Common myeloid progenitor, CD34-positive (primary cell): ENCODE measurements at regions not wholly inside any gene's neighbourhood (a gene's known extent, or its start where the extent isn't known, plus 50 kb on each side); places are given as distances from the start of the nearest gene placed in this dataset.
"Not testable (repeated sequence)": the region's sequence is repeated elsewhere in the genome, so short reads cannot be mapped to it uniquely, and the experiment has no call there.

Source experiments
- CTCF ChIA-PET: fragments of 350-600 bp; sonication (Branson Sonifier 250); formaldehyde crosslinking; loops from one replicate; lab custom pipeline; 2021; ENCODE audit warnings: antibody characterized with exemption; lab: Charles Lee
- POLR2A ChIA-PET: fragments of 350-600 bp; sonication (Branson Sonifier 250); formaldehyde crosslinking; loops from one replicate; lab custom pipeline; 2021; ENCODE audit warnings: antibody characterized with exemption; lab: Charles Lee
- DNase-seq, 3 donors: peaks; one replicate each; pipeline versions ENCODE4 v3.0.0 to v3.0.0-alpha.2; 2013
- H3K27ac ChIP-seq, 2 experiments: 1 replicate in 1 of 2; 2 replicates in 1 of 2; pipeline ENCODE4 v1.7.0; 2013; ENCODE audit warnings: inconsistent platforms in 2 of 2, low read length in 2 of 2, mild to moderate bottlenecking in 2 of 2, low read depth in 1 of 2, moderate library complexity in 1 of 2; ENCODE audit not compliant: severe bottlenecking in 2 of 2, insufficient read depth in 1 of 2, poor library complexity in 1 of 2
- H3K27me3 ChIP-seq, 5 experiments: replicated peaks in 2 of 5; 1 replicate in 3 of 5; 2 replicates in 2 of 5; pipeline versions ENCODE4 v1.6.1 to v1.7.0; 2013; ENCODE audit warnings: low read length in 4 of 5, mild to moderate bottlenecking in 2 of 5, moderate library complexity in 2 of 5, inconsistent platforms in 1 of 5; ENCODE audit not compliant: insufficient read depth in 5 of 5, control insufficient read depth in 4 of 5
- H3K36me3 ChIP-seq, 4 experiments: 1 replicate in 2 of 4; 2 replicates in 2 of 4; pipeline versions ENCODE4 v1.6.1 to v1.7.0; 2013; ENCODE audit warnings: low read length in 3 of 4, control low read depth in 1 of 4, mild to moderate bottlenecking in 1 of 4; ENCODE audit not compliant: control insufficient read depth in 4 of 4, insufficient read depth in 4 of 4
- H3K4me1 ChIP-seq, 4 experiments: 1 replicate in 3 of 4; 2 replicates in 1 of 4; pipeline versions ENCODE4 v1.6.1 to v1.7.1; 2013; ENCODE audit warnings: low read length in 3 of 4, mild to moderate bottlenecking in 3 of 4, control low read depth in 1 of 4, inconsistent platforms in 1 of 4, moderate library complexity in 1 of 4; ENCODE audit not compliant: control insufficient read depth in 4 of 4, insufficient read depth in 4 of 4; ENCODE audit errors: control extremely low read depth in 1 of 4
- H3K4me3 ChIP-seq, 7 experiments: 1 replicate in 4 of 7; 2 replicates in 3 of 7; pipeline versions ENCODE4 v1.5.1 to v1.7.0; 2013; ENCODE audit warnings: mild to moderate bottlenecking in 7 of 7, low read length in 6 of 7, moderate library complexity in 6 of 7, inconsistent platforms in 2 of 7, low read depth in 2 of 7, control low read depth in 1 of 7; ENCODE audit not compliant: insufficient read depth in 4 of 7, control insufficient read depth in 1 of 7; ENCODE audit errors: extremely low read depth in 1 of 7
- H3K9me3 ChIP-seq, 5 experiments: 1 replicate in 4 of 5; 2 replicates in 1 of 5; pipeline versions ENCODE4 v1.6.1 to v1.7.1; 2013; ENCODE audit warnings: low read length in 4 of 5, mild to moderate bottlenecking in 2 of 5, inconsistent platforms in 1 of 5, low read depth in 1 of 5, moderate library complexity in 1 of 5; ENCODE audit not compliant: control insufficient read depth in 4 of 5, insufficient read depth in 2 of 5; ENCODE audit errors: control extremely low read depth in 1 of 5
- WGBS: methylation state at CpG from one replicate; pipeline ENCODE4 v1.1.5; 2013; ENCODE audit not compliant: insufficient coverage; 5-methylcytosine and 5-hydroxymethylcytosine counted together

DNA sequence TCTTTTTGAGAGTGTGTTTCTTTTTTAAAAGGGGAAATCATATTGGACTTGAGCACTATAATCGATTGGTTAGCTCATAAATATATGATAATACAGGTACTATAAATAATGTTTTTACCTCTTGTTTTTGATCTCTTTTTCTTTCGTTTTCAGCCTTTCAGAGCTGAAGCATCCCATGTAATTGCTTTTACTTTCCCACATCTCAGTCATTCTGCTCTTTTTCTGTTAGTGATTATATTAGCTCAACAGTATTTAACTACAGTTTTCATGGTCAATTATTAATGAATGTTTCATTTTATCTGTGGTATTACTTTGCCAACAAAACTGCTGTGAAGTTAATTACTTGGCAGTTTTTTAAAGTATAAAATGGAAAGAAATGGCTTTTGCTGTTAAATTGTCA is 811.1 kb downstream of the PRIM2 start:
- no CpG with 5 or more reads among the region's 2 CpGs for WGBS
- H3K27me3 ChIP-seq, H3K4me3 ChIP-seq, H3K9me3 ChIP-seq, DNase-seq, H3K36me3 ChIP-seq, CTCF ChIA-PET, H3K27ac ChIP-seq, H3K4me1 ChIP-seq, POLR2A ChIA-PET: not testable (repeated sequence)

DNA sequence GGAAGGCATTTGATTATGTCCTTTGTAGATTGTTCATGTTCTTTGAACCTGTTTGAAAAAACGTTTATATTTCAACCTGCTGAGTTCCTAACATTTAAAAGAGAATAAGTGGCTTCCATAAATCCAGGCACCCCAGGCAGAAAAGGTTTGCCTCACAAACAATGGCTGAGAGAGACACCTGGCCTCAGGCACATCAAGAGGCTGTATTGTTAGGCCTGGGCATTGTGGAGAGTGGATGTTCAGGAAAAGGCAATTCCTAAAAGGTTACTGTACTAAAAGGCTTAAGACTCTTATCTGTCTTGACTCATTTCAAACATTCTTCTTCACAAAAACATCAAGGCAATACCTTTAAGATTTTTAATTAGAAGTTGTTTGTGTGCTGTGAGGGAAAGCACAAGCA is 811.7 kb downstream of the PRIM2 start:
- H3K27me3 ChIP-seq, H3K36me3 ChIP-seq, H3K4me1 ChIP-seq, POLR2A ChIA-PET, H3K9me3 ChIP-seq, DNase-seq, CTCF ChIA-PET, H3K27ac ChIP-seq, H3K4me3 ChIP-seq: not testable (repeated sequence)
- WGBS: no CpG with 5 or more reads among the region's 1 CpG

DNA sequence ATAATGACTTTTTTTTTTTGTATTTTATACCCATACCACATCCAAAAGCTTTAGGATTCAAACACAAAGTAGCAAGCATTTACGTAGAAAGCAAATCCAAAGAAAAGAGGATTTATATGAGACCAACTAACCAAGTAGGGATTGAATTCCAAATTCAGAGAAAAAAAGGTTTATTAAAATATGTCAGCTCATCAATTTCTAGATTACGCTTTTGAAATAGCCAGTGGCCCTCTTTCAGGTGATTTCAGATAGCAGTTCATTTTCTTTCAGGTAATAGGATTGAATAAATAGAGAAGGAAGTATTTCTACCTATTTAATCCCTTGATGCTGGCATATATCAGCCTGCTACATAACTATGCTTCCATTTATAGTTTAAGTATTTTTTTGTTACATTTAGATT is 822.3 kb downstream of the PRIM2 start:
- POLR2A ChIA-PET, CTCF ChIA-PET, DNase-seq, H3K4me3 ChIP-seq, H3K36me3 ChIP-seq, H3K9me3 ChIP-seq, H3K4me1 ChIP-seq, H3K27ac ChIP-seq, H3K27me3 ChIP-seq: not testable (repeated sequence)
- WGBS: no CpG with 5 or more reads among the region's 2 CpGs

DNA sequence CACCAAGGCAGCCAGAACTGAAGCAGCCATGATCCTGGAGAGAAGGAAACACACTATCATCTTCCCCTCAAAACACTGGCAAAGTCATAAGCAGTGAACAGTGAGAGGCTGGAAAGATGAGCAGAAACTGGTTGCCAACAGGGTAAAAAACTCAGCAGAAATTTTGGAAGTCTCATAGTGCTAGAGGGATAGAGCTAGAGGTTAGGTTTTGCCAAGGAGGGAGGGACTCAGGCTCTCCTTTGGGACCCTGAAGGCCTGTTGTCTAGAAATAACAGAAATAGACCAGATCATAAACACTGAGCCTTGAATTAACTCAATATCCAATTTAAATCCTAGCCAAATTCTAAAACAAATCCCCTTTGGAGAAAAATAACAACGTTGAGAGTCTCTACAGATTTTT is 853.6 kb downstream of the PRIM2 start:
- POLR2A ChIA-PET, H3K36me3 ChIP-seq, H3K27me3 ChIP-seq, H3K4me3 ChIP-seq, H3K27ac ChIP-seq, H3K4me1 ChIP-seq, H3K9me3 ChIP-seq, CTCF ChIA-PET, DNase-seq: not testable (repeated sequence)
- WGBS: no CpG with 5 or more reads among the region's 1 CpG

DNA sequence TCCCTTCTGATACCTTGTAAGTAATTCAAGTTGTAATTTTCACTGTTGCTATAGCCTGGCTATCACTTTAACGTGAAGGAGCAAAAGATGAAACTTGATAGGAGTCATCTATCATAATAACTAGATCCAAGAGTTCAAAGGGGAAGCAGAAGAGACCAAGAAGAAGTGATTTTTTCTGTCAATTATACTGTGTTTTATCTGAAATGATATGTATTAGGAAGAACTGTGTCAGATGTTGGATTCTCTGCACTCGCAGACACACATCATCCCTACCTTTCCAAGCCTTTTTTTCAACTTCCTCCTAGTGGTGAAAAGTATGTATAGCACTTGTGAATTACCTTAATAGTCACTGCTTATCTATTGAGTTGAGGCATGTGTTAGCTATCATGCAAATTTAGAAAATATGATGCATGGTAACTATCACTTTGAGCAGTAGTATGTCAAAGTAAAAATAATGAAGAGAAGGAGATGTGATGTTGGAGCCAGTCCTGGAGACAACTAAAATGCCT is 864.2 kb downstream of the PRIM2 start:
- CTCF ChIA-PET, H3K9me3 ChIP-seq, H3K4me3 ChIP-seq, H3K27me3 ChIP-seq, H3K27ac ChIP-seq, DNase-seq, H3K4me1 ChIP-seq, H3K36me3 ChIP-seq, POLR2A ChIA-PET: not testable (repeated sequence)
- no CpG with 5 or more reads among the region's 2 CpGs for WGBS

DNA sequence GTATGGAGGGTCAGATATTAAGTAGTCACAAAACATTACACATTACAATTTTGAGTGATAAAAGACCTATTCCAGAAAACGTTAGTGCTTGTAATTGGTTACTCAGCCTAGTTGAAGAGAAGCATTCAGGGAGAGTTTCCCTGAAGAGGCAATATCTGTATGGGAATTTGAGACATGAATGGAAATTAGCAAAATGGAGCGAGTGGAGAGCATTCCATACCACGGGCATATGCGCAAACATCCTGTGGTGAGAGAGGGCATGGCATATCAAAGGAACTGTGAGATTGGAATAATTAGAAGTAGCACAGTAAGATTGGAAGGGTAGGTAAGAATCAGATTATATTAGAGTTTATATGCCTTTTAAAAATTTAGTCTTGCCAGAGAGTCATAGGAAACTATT is 867.9 kb downstream of the PRIM2 start:
- H3K27me3 ChIP-seq, CTCF ChIA-PET, H3K27ac ChIP-seq, H3K36me3 ChIP-seq, H3K4me1 ChIP-seq, H3K9me3 ChIP-seq, POLR2A ChIA-PET, H3K4me3 ChIP-seq, DNase-seq: not testable (repeated sequence)
- 100% methylated on average over 1 of the region's 4 CpGs for WGBS

DNA sequence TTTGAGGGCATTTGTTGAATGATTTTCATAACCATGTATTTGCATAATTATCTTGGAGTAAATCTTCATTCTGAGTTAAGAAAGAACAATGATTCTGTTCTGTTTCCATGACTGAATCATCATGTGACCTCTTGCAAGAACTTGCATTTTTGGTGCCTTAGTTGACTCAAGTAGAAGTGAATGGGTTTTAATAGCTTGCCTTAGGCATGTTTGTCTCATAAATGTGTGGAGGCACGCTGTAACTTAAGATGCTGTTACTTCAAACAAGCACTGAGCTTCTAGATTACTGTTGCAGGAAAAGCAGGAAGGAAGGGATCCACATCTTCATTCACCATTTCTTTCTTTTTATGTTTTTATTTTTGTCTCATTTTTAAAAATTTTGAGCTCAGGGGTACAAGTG is 875.8 kb downstream of the PRIM2 start:
- DNase-seq, H3K27ac ChIP-seq, H3K4me3 ChIP-seq, H3K36me3 ChIP-seq, CTCF ChIA-PET, POLR2A ChIA-PET, H3K27me3 ChIP-seq, H3K4me1 ChIP-seq, H3K9me3 ChIP-seq: not testable (repeated sequence)
- no CpG with 5 or more reads among the region's 1 CpG for WGBS
